IPS-20b (cell line): ENCODE measurements at regions not wholly inside any gene's neighbourhood (a gene's known extent, or its start where the extent isn't known, plus 50 kb on each side); places are given as distances from the start of the nearest gene placed in this dataset.

ENCODE experiments used
- H3K27ac ChIP-seq: one replicate; pipeline ENCODE4 v1.5.1; 2013; ENCODE audit warnings: low read length
- H3K27me3 ChIP-seq: 2 replicates; pipeline ENCODE4 v1.6.1; 2013; ENCODE audit warnings: mild to moderate bottlenecking, low read length, inconsistent platforms; ENCODE audit not compliant: insufficient read depth
- H3K36me3 ChIP-seq: 2 replicates; pipeline ENCODE4 v1.6.1; 2013; ENCODE audit warnings: low read depth, mild to moderate bottlenecking, inconsistent platforms, low read length, moderate library complexity; ENCODE audit not compliant: insufficient read depth
- H3K4me1 ChIP-seq: 2 replicates; pipeline ENCODE4 v1.6.1; 2013; ENCODE audit warnings: mild to moderate bottlenecking, control low read depth, inconsistent platforms, low read length, moderate library complexity; ENCODE audit not compliant: insufficient read depth
- H3K4me3 ChIP-seq: 2 replicates; pipeline ENCODE4 v1.5.1; 2013; ENCODE audit warnings: mild to moderate bottlenecking, low read length, inconsistent platforms
- H3K9ac ChIP-seq: 2 replicates; pipeline ENCODE4 v1.6.1; 2013; ENCODE audit warnings: low read depth, mild to moderate bottlenecking, inconsistent platforms, low read length, moderate library complexity
- H3K9me3 ChIP-seq: 2 replicates; pipeline ENCODE4 v1.6.1; 2013; ENCODE audit warnings: mild to moderate bottlenecking, low read depth, low read length, inconsistent platforms; ENCODE audit not compliant: insufficient read depth

DNA sequence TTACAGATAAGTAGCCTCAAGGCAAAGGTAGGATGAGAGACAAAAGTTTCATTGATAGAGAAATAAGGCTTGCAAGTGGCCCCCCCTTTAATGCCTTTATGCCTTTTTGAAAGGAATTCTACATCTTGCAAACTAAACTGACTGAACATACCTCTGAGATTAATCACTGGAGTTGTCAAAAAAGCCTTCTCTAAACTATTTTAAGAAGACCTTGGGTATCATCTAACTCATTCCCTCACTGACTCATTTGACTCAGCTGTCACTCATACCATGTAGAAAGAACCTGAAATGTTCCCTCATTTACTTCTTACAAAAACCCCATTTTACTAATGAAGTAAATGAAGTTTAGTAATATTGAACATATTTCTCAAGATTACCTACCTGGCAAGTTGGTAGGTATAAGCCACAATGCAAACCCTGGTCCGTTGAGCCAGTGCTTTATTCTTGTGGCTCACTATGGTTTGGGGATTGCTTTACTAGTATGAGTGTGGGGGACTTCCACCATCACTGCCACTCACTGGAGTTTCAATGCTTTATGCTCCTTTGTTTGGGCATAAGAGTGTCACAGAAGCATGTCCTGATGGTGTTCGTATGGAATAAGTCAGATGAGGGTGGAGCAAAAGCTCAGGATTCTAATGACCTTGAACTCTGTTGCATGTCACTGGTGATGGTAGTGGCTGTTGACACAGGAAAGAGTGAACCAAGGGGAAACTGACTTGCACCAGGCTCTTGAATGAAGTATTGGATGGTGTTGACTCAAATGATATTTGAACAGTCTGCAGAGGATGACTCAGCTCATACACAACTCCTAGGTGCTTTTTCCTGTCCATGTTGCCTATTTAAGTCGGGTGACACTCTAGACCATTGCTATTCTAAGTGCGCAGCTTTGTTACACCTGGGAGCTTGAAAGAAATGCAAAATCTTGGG lies 305.5 kb upstream of the EMCN start:
- Histone ChIP-seq H3K4me3 (no peak overlapping the region), H3K4me1 (peaks cover 9% of the 10 kb centered on the region; the same call in 1 of the 2 replicates), H3K36me3 (no peaks in the 10 kb centered on the region), H3K27me3 (no peaks in the 10 kb centered on the region), H3K9ac (no peak overlapping the region), H3K9me3 (no peaks in the 10 kb centered on the region), H3K27ac (no peak overlapping the region)

- Histone ChIP-seq H3K27ac (no peak overlapping the region), H3K4me3 (no peak overlapping the region), H3K36me3 (no peaks in the 10 kb centered on the region), H3K27me3 (no peaks in the 10 kb centered on the region), H3K9ac (no peak overlapping the region), H3K4me1 (peaks cover 9% of the 10 kb centered on the region; the same call in 1 of the 2 replicates), H3K9me3 (no peaks in the 10 kb centered on the region)
Measured at GRCh38 chr4:100820249-100820648, 302.4 kb upstream of the EMCN start.

GRCh38 chr4:100819505-100819904 lies 301.7 kb upstream of the EMCN start:
- Histone ChIP-seq H3K27me3 (no peaks in the 10 kb centered on the region), H3K4me1 (peaks cover 9% of the 10 kb centered on the region; the same call in 1 of the 2 replicates), H3K9ac (no peak overlapping the region), H3K36me3 (no peaks in the 10 kb centered on the region), H3K9me3 (no peaks in the 10 kb centered on the region), H3K4me3 (no peak overlapping the region), H3K27ac (no peak overlapping the region)

- Histone ChIP-seq H3K27me3 (no peaks in the 10 kb centered on the region; the same call in 1 of the 2 replicates), H3K4me1 (no peaks in the 10 kb centered on the region), H3K9ac (no peak overlapping the region), H3K4me3 (no peak overlapping the region), H3K27ac (no peak overlapping the region), H3K9me3 (no peaks in the 10 kb centered on the region), H3K36me3 (no peaks in the 10 kb centered on the region)
Measured at GRCh38 chr4:100816436-100817045, 298.7 kb upstream of the EMCN start.

DNA sequence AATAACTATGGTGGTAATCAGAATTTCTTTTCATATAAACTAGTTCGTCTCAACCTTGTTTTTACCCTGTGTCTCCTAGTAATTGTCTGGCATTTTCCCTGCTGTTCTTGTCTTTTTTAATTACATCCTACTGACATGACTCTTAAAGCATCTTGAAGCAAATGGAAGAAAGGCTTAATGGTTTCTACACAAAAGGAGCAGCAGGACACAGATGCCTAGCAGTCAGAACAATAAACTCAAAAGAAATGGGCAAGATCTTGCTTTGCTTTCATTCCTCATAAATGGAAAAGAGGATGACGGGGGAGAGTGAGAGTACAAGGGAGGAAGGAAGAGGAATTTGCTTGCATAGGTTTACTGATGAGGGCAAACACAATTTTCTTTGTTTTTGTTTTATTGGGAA lies 293.2 kb upstream of the EMCN start:
- Histone ChIP-seq H3K4me1 (peaks cover 6% of the 10 kb centered on the region), H3K27ac (no peak overlapping the region), H3K4me3 (no peak overlapping the region; the same call in 1 of the 2 replicates), H3K9ac (no peak overlapping the region), H3K27me3 (no peaks in the 10 kb centered on the region; the same call in 1 of the 2 replicates), H3K36me3 (no peaks in the 10 kb centered on the region), H3K9me3 (no peaks in the 10 kb centered on the region)

- H3K27me3 ChIP-seq, result no peaks in the 10 kb centered on the region; the same call in 1 of the 2 replicates
- no peaks in the 10 kb centered on the region for H3K9me3 ChIP-seq
- H3K4me1 ChIP-seq, result peaks cover 12% of the 10 kb centered on the region
- no peak overlapping the region for H3K9ac ChIP-seq
- H3K4me3 ChIP-seq, result no peak overlapping the region
- no peaks in the 10 kb centered on the region for H3K36me3 ChIP-seq
- no peak overlapping the region for H3K27ac ChIP-seq
Measured at GRCh38 chr4:100809506-100809905, 291.7 kb upstream of the EMCN start.

DNA sequence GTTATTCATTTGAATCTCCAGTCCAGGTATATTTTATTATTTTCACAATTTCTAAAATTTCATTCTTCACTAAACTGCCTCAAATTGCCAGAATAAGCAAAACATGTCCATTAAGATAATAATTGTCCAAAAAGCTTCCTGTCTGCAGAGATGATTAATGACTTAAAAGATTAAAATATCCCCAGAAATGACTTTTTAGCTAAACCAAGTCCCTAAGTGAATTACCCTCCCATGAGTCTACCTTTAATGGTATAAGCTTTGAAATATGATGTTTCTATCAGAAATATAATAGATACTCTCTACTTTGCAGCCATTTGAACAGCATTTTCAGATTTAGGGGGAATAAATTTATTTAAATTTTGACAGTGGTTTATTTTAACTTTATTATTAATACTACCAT lies 289.2 kb upstream of the EMCN start:
- H3K27me3 ChIP-seq, result no peaks in the 10 kb centered on the region; the same call in 1 of the 2 replicates
- no peak overlapping the region for H3K27ac ChIP-seq
- H3K9ac ChIP-seq, result no peak overlapping the region
- H3K36me3 ChIP-seq, result no peaks in the 10 kb centered on the region
- H3K4me1 ChIP-seq, result peaks cover 18% of the 10 kb centered on the region
- no peaks in the 10 kb centered on the region for H3K9me3 ChIP-seq
- no peak overlapping the region for H3K4me3 ChIP-seq

DNA sequence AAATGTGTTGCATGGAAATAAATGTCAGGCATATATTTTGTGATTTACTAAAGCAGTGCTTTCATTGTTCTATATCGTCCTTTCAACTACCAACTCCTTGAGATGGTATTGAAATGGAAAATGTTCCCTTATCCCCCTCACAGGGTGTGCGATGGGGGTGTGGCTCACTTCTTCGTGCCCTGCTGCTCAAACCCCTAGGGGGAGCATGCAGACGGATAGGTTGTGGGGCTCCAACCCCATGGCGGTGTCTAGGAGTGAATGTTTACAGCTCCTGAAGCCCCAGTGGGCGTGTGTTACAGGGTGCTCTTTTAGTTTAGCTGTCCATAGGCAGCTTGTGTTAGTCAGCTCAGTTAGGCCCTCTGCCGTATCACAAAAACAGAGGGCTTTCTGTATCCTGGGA lies 287.7 kb upstream of the EMCN start:
- H3K9me3 ChIP-seq, result no peaks in the 10 kb centered on the region
- no peaks in the 10 kb centered on the region for H3K36me3 ChIP-seq
- H3K27ac ChIP-seq, result no peak overlapping the region
- H3K4me1 ChIP-seq, result peaks cover 14% of the 10 kb centered on the region
- no peaks in the 10 kb centered on the region for H3K27me3 ChIP-seq
- no peak overlapping the region for H3K4me3 ChIP-seq
- no peak overlapping the region for H3K9ac ChIP-seq

DNA sequence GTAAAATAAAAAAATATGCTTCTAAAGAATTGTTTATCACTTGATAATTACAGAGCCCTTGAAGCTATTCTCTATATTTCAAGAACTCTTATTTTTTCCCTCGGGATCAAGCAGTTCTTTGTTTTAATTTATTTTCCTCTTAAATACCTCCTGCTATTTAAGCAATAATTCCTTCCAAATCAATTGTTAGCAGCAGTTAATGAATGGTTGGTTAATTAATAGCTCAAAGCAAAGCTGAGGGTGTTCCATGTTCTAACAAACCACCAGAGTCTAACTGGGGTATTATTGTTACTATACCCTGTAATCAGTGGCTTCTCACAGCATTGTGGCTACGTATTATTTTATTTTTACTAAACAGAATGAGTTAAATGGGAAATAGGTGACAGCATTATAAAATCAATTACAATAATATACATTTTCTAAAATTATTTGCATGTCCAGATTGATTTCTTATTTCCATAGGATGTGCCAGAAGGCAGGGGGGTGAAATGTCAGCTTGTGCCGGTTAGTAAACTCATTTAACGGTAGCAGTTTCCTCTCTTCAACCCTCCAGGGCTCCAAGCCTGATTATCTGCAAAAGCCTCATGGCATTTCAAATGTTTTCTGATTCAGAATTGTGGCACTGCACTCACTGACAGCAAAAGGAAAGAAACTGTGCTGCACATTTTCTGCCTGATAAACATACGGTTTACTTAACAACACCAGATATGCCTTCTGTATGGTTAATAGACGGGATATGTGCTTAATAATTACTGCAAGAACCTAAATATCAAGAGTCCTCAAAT lies 286.9 kb upstream of the EMCN start:
- Histone ChIP-seq H3K27ac (no peak overlapping the region), H3K4me3 (no peak overlapping the region), H3K9ac (no peak overlapping the region), H3K27me3 (no peaks in the 10 kb centered on the region), H3K36me3 (no peaks in the 10 kb centered on the region), H3K9me3 (no peaks in the 10 kb centered on the region), H3K4me1 (peaks cover 12% of the 10 kb centered on the region; the same call in 1 of the 2 replicates)

- Histone ChIP-seq H3K36me3 (no peaks in the 10 kb centered on the region), H3K27me3 (no peaks in the 10 kb centered on the region), H3K4me1 (peaks cover 12% of the 10 kb centered on the region; the same call in 1 of the 2 replicates), H3K4me3 (no peak overlapping the region), H3K9ac (no peak overlapping the region), H3K27ac (no peak overlapping the region), H3K9me3 (no peaks in the 10 kb centered on the region)
Measured at GRCh38 chr4:100803751-100804150, 285.9 kb upstream of the EMCN start.

DNA sequence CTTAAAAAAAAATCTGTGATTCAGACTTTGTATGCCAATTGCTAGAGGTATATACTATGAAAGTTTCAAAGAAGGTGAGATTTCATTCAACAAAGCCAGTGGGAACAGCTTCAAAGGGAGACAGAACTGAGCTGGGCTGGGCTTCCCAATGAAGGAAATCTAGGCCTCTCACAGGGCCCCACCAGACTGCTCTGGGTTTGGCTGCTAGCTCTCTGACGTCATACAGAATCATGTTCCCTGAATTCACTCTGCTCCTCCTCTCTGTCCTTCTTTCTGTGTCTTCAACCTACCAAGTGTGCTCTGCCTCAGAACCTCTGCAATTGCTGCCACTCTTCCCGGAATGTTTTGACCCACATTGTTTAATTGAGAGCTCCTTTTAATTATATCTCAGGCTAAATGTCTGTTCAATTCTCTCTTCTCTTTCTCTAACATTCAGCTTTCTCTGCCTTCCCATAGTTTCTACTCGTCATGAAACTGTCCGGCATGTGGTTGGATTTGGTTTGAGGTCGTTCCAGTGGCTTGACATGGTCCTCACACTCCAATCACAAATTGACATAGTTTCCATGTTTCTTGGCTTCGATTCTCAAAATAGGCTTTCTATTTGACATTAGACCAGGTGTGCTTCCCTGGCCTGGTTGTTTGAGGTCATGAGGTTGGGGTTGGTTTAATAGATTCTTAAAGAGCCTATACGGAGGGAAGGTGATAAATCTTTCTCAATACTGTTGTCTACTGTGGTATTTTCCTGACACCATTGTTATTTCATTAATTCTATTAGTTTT lies 282.1 kb upstream of the EMCN start:
- Histone ChIP-seq H3K27me3 (no peaks in the 10 kb centered on the region), H3K9me3 (no peaks in the 10 kb centered on the region), H3K36me3 (no peaks in the 10 kb centered on the region), H3K4me3 (no peak overlapping the region), H3K27ac (no peak overlapping the region), H3K4me1 (peaks cover 7% of the 10 kb centered on the region; the same call in 1 of the 2 replicates), H3K9ac (no peak overlapping the region)
